ENCODE measurements at regions not wholly inside any gene's neighbourhood (a gene's known extent, or its start where the extent isn't known, plus 50 kb on each side); places are given as distances from the start of the nearest gene placed in this dataset.

DNA sequence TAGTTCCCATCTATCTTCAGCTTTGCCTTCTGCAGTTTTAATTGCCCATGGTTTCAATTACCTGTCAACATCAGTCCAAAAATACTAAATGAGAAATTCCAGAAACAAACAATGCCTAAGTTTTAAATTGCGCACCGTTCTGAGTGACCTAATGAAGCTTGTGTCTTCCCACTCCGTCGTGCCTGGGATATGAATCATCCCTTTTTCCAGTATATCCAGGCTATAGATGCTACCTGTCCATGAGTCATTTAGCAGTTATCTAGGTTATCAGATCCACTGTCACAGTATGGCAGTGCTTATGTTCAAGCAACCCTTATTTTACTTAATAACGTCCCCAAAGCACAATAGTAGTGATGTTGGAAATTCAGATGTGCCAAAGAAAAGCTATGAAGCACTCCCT is 363.6 kb upstream of the FAM241A start:
- Histone ChIP-seq H2AFZ (ENCODE audit: low read length) (no peak overlapping the region), H3K79me2 (ENCODE audit: low read length) (no peaks in the 10 kb centered on the region), H3K27ac (ENCODE audit: low read length) (no peak overlapping the region), H4K20me1 (ENCODE audit: insufficient read depth, low read length) (no peaks in the 10 kb centered on the region), H3F3A (ENCODE audit: insufficient read depth, low read length) (no peaks in the 10 kb centered on the region), H3K4me2 (ENCODE audit: low read depth, low read length) (no peak overlapping the region), H3K27me3 (replicated peaks; ENCODE audit: insufficient read depth, low read length) (no peaks in the 10 kb centered on the region), H3K4me3 (ENCODE audit: low read length) (no peak overlapping the region), H3K36me3 (replicated peaks; ENCODE audit: insufficient read depth, low read length) (no peaks in the 10 kb centered on the region), H3K4me1 (ENCODE audit: low read length) (no peaks in the 10 kb centered on the region), H3K9ac (ENCODE audit: low read length) (no peak overlapping the region), H3K9me2 (replicated peaks; ENCODE audit: insufficient read depth, low read length) (no peaks in the 10 kb centered on the region), H3K9me3 (replicated peaks; ENCODE audit: insufficient read depth, low read length) (no peaks in the 10 kb centered on the region)
- TF ChIP-seq EZH2 (optimal IDR thresholded peaks at IDR 0.05; ENCODE audit: low read depth, low read length) (no peak), EZH2phosphoT487 (IDR thresholded peaks at IDR 0.05; ENCODE audit: low read length) (no peak)
- TF ChIP-seq, protein P1, sequence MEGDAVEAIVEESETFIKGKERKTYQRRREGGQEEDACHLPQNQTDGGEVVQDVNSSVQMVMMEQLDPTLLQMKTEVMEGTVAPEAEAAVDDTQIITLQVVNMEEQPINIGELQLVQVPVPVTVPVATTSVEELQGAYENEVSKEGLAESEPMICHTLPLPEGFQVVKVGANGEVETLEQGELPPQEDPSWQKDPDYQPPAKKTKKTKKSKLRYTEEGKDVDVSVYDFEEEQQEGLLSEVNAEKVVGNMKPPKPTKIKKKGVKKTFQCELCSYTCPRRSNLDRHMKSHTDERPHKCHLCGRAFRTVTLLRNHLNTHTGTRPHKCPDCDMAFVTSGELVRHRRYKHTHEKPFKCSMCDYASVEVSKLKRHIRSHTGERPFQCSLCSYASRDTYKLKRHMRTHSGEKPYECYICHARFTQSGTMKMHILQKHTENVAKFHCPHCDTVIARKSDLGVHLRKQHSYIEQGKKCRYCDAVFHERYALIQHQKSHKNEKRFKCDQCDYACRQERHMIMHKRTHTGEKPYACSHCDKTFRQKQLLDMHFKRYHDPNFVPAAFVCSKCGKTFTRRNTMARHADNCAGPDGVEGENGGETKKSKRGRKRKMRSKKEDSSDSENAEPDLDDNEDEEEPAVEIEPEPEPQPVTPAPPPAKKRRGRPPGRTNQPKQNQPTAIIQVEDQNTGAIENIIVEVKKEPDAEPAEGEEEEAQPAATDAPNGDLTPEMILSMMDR (IDR thresholded peaks at IDR 0.05; ENCODE audit: low read length), result no peak
- no peak for DNase-seq

GRCh38 chr4:111788099-111788498 is 357.2 kb upstream of the FAM241A start:
- H3K79me2 ChIP-seq (ENCODE audit: low read length), result no peaks in the 10 kb centered on the region
- no peaks in the 10 kb centered on the region for H3K9me2 ChIP-seq (replicated peaks; ENCODE audit: insufficient read depth, low read length)
- no peaks in the 10 kb centered on the region for H3K27me3 ChIP-seq (replicated peaks; ENCODE audit: insufficient read depth, low read length)
- no peaks in the 10 kb centered on the region for H4K20me1 ChIP-seq (ENCODE audit: insufficient read depth, low read length)
- H3K9me3 ChIP-seq (replicated peaks; ENCODE audit: insufficient read depth, low read length), result no peaks in the 10 kb centered on the region
- H3K36me3 ChIP-seq (replicated peaks; ENCODE audit: insufficient read depth, low read length), result no peaks in the 10 kb centered on the region
- no peak overlapping the region for H3K9ac ChIP-seq (ENCODE audit: low read length)
- DNase-seq, result no peak
- TF ChIP-seq, protein P1 (IDR thresholded peaks at IDR 0.05; ENCODE audit: low read length), result no peak
- TF ChIP-seq EZH2 (optimal IDR thresholded peaks at IDR 0.05; ENCODE audit: low read depth, low read length) (no peak), EZH2phosphoT487 (IDR thresholded peaks at IDR 0.05; ENCODE audit: low read length) (no peak)
- H2AFZ ChIP-seq (ENCODE audit: low read length), result no peak overlapping the region
- H3K4me2 ChIP-seq (ENCODE audit: low read depth, low read length), result no peak overlapping the region
- H3K27ac ChIP-seq (ENCODE audit: low read length), result no peak overlapping the region
- no peaks in the 10 kb centered on the region for H3F3A ChIP-seq (ENCODE audit: insufficient read depth, low read length)
- no peak overlapping the region for H3K4me3 ChIP-seq (ENCODE audit: low read length)
- H3K4me1 ChIP-seq (ENCODE audit: low read length), result no peaks in the 10 kb centered on the region

- TF ChIP-seq, protein P1 (IDR thresholded peaks at IDR 0.05; ENCODE audit: low read length), result no peak
- no peak for TF ChIP-seq EZH2 (optimal IDR thresholded peaks at IDR 0.05; ENCODE audit: low read depth, low read length)
- no peak for TF ChIP-seq EZH2phosphoT487 (IDR thresholded peaks at IDR 0.05; ENCODE audit: low read length)
Measured at GRCh38 chr4:111789901-111790640, 355.2 kb upstream of the FAM241A start.

More at GRCh38 chr4:111789901-111790640, 355.2 kb upstream of the FAM241A start:
- H3K4me1 ChIP-seq (ENCODE audit: low read length), result no peaks in the 10 kb centered on the region
- no peak overlapping the region for H2AFZ ChIP-seq (ENCODE audit: low read length)
- H3K4me2 ChIP-seq (ENCODE audit: low read depth, low read length), result no peak overlapping the region
- no peak for DNase-seq
- H3K4me3 ChIP-seq (ENCODE audit: low read length), result no peak overlapping the region
- no peaks in the 10 kb centered on the region for H3K36me3 ChIP-seq (replicated peaks; ENCODE audit: insufficient read depth, low read length)
- H4K20me1 ChIP-seq (ENCODE audit: insufficient read depth, low read length), result no peaks in the 10 kb centered on the region
- H3K27ac ChIP-seq (ENCODE audit: low read length), result no peak overlapping the region
- no peaks in the 10 kb centered on the region for H3F3A ChIP-seq (ENCODE audit: insufficient read depth, low read length)
- no peaks in the 10 kb centered on the region for H3K27me3 ChIP-seq (replicated peaks; ENCODE audit: insufficient read depth, low read length)
- no peaks in the 10 kb centered on the region for H3K79me2 ChIP-seq (ENCODE audit: low read length)
- no peaks in the 10 kb centered on the region for H3K9me3 ChIP-seq (replicated peaks; ENCODE audit: insufficient read depth, low read length)
- no peak overlapping the region for H3K9ac ChIP-seq (ENCODE audit: low read length)
- H3K9me2 ChIP-seq (replicated peaks; ENCODE audit: insufficient read depth, low read length), result no peaks in the 10 kb centered on the region

All from MM.1S (cell line).